HG03097 (cell line): ENCODE measurements at regions not wholly inside any gene's neighbourhood (a gene's known extent, or its start where the extent isn't known, plus 50 kb on each side); places are given as distances from the start of the nearest gene placed in this dataset.
"Not testable (repeated sequence)": the region's sequence is repeated elsewhere in the genome, so short reads cannot be mapped to it uniquely, and the experiment has no call there.

Source experiments
- ATAC-seq: cut with Tn5 transposase; IDR thresholded peaks from one replicate; pipeline ENCODE4 v1.9.1; 2021; ENCODE audit not compliant: unreplicated experiment, low FRiP score

DNA sequence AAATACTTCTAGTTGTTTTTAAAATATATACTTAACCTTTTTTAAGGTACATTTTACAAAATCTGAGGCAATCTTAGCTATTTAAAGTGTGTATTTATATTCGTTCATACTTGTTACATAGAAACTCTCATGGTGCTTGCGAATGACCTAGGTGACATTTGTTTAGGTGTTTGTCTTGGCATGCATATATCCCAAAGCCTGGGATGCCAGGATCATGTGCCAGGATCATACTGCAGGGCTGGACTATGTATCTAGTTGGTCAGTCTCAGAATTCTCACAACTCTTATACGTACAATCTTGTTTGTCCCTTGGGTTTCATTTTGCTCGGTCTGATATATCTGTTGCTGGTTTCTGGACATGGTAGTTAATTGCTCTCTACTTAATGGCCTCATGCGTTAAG lies 109.9 kb upstream of the WIPF3 start:
- ATAC-seq = not testable (repeated sequence)

GRCh38 chr7:29699723-29700122 lies 106.6 kb upstream of the WIPF3 start:
- ATAC-seq = not testable (repeated sequence)

DNA sequence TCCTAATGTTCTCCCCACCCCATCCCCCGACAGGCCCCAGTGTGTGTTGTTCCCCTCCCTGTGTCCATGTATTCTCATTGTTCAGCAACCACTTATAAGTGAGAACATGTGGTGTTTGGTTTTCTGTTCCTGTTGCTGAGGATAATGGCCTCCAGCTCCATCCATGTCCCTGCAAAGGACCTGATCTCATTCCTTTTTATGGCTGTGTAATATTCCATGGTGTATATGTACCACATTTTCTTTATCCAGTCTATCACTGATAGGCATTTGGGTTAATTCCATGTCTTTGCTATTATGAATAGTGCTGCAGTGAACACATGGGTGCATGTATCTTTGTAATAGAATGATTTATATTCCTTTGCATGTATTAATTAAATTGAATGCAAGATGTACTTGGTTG lies 104.8 kb upstream of the WIPF3 start:
- ATAC-seq = not testable (repeated sequence)

DNA sequence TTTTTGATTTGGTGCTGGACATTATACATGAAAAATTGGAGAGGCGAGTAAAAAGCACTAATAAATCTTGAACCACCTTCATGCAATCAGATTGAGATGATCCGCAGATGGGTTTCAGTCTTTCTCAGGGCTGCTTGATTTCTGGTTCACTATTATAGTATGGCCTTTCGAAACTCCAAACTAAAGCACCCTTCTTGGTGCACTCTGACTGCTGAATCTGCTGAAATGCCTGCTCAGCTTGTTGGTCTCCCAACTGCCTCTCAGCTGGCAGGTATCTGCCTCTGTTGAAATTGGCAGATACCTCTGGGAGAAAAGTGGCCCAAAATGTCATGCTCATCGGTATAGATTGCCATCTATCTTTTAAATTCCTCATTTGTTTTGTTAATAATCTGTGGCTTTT lies 102.5 kb upstream of the WIPF3 start:
- not testable (repeated sequence) for ATAC-seq

GRCh38 chr7:29709002-29709401 lies 97.3 kb upstream of the WIPF3 start:
- not testable (repeated sequence) for ATAC-seq

DNA sequence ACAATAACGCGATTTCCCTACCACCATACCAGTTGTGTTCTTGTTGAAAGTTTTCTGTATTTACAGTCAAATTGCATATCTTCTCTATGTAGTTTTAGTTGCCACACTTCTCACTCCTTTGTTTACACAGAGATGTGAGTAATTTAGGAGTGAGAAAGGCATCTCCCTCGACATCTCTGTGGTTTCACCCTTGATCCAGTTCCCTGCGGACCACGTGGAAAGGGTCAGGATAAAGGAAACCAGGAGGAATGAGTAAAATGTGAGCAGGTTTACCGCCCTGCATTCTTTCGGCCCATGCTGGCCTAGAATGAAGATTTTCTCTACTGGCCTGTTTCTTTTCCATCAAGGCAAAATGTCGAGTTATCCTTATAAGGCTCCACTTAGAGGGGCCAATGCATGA lies 83.2 kb upstream of the WIPF3 start:
- ATAC-seq = not testable (repeated sequence)

GRCh38 chr7:29723599-29723998 lies 82.7 kb upstream of the WIPF3 start:
- no peak for ATAC-seq

- ATAC-seq = not testable (repeated sequence)
Observed at GRCh38 chr7:29729534-29730165, 76.7 kb upstream of the WIPF3 start.

- no peak for ATAC-seq
Observed at GRCh38 chr7:29734246-29734731, 72.0 kb upstream of the WIPF3 start.

- ATAC-seq = not testable (repeated sequence)
Observed at GRCh38 chr7:29747645-29748245, 58.6 kb upstream of the WIPF3 start.

- no peak for ATAC-seq
Observed at GRCh38 chr7:29748286-29749099, 57.8 kb upstream of the WIPF3 start.

DNA sequence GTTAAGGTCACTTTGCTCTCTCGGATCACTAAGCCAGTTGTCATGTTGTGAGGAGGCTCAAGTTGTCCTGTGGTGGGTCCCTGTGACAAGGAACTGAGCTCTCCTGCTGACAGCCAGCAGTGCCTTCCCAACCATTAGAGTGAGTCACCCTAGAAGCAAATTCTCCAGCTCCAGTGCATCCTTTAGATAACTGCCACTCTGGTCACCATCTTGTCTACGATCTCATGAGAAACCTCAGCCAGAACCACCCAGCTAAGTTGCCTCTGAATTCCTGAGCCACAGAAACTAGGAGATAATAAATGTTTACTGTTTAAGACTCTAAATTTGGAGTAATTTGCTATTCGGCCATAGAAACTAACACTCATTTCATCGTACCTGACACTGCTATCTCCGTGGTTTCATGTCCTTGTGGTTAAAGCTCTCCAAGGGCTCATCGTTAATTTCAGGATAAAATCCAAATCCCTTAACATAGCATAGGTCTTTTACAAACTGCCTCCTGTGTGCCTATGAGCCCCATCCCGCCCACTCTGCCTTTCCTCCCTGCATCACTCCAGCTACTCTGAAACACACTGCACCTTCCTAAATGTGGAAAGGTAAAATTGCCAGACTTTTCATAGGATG lies 56.5 kb upstream of the WIPF3 start:
- no peak for ATAC-seq

DNA sequence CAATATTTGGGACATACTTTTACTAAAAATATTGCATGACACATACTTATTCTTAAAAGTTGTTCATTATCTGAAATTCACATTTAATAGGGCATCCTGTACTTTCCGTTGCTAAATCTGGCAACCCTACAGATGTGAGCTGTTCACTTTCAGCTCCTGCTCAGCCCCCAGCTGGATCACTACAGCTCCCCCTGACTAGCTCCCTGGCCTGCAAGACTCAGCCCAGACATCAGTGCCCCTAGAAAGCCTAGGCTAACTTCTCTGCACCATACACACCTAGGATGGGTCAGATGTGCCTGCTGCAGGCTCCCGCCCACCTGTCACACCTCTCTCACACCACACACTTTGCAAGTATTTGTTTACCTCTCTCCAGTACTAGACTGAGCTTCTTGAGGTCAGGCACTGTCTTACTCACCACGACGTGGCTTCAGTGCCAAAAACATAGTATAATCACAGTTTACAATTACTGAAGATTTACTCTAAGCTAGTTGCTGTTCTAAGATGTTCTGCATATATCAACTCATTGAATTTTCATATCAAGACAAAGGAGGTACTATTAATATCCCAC lies 55.9 kb upstream of the WIPF3 start:
- ATAC-seq = not testable (repeated sequence)

DNA sequence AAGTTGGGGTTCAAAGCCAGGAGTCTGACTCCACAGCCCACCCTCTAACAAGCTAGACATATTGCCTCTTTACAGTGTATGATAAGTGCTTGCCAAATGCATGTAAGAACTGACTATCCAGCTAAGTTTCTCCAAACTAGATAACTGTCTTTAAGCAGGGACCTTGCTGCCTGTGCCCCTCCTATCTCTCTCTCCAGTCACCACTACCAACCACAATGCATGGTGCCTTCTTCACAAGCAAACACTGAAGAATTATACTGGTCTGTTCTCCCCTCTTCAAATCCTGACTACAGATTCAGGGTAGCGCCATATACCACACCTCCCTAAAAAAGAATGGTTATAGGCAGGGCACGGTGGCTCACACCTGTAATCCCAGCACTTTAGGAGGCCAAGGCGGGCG lies 55.3 kb upstream of the WIPF3 start:
- ATAC-seq = not testable (repeated sequence)

GRCh38 chr7:29754874-29755490 lies 51.3 kb upstream of the WIPF3 start:
- no peak for ATAC-seq
